HCT116 (cell line): ENCODE measurements at regions not wholly inside any gene's neighbourhood (a gene's known extent, or its start where the extent isn't known, plus 50 kb on each side); places are given as distances from the start of the nearest gene placed in this dataset.

Experiments
- EGR1 ChIP-seq: IDR thresholded peaks from 2 replicates; pipeline ENCODE4 v1.6.1; 2012; ENCODE audit warnings: low read depth
- EZH2 ChIP-seq: fragments of 200-600 bp; sonication (generic); IDR thresholded peaks from 2 replicates; pipeline ENCODE4 v1.6.1; 2017; ENCODE audit warnings: antibody characterized with exemption, mixed run types
- EZH2phosphoT487 ChIP-seq: fragments of 200-600 bp; IDR thresholded peaks from 2 replicates; pipeline ENCODE4 v1.6.1; 2018; ENCODE audit warnings: antibody characterized with exemption, borderline replicate concordance
- JUND ChIP-seq: IDR thresholded peaks from 2 replicates; pipeline ENCODE4 v1.6.1; 2012
- MAX ChIP-seq: IDR thresholded peaks from 2 replicates; pipeline ENCODE4 v1.6.1; 2012
- POLR2A ChIP-seq: IDR thresholded peaks from 2 replicates; pipeline ENCODE4 v1.7.0; 2011; ENCODE audit warnings: borderline replicate concordance; ENCODE audit not compliant: insufficient read depth, insufficient read length; ENCODE audit errors: extremely low read depth
- POLR2AphosphoS5 ChIP-seq: IDR thresholded peaks from 2 replicates; pipeline ENCODE4 v1.6.1; 2011; ENCODE audit warnings: mild to moderate bottlenecking, low read depth, low read length, moderate library complexity
- SIN3A ChIP-seq: IDR thresholded peaks from 2 replicates; pipeline ENCODE4 v1.6.1; 2012; ENCODE audit warnings: low read depth
- TCF7L2 ChIP-seq: IDR thresholded peaks from 2 replicates; pipeline ENCODE4 v1.7.0; 2011; ENCODE audit warnings: borderline replicate concordance, inconsistent platforms; ENCODE audit not compliant: insufficient read depth, insufficient read length; ENCODE audit errors: extremely low read depth
- YY1 ChIP-seq: IDR thresholded peaks from 2 replicates; pipeline ENCODE4 v1.6.1; 2011; ENCODE audit warnings: low read length, low read depth, moderate library complexity, mild to moderate bottlenecking; ENCODE audit not compliant: insufficient replicate concordance; ENCODE audit errors: extremely low read depth
- ZNF274 ChIP-seq: fragments of 200-500 bp; sonication (Bioruptor generic); IDR thresholded peaks from 2 replicates; pipeline ENCODE4 v1.6.1; 2014; ENCODE audit warnings: mild to moderate bottlenecking, low read depth, low read length, inconsistent platforms
- TF ChIP-seq, protein P1 (sequence below), 3 experiments: fragments of 200-600 bp in 1 of 3; sonication (generic) in 1 of 3; IDR thresholded peaks in 2 of 3; conservative IDR thresholded peaks in 1 of 3; 2 replicates each; pipeline ENCODE4 v1.5.1; 2012 to 2017; ENCODE audit warnings: low read depth in 2 of 3, low read length in 2 of 3, antibody characterized with exemption in 1 of 3, borderline replicate concordance in 1 of 3, control low read depth in 1 of 3, mild to moderate bottlenecking in 1 of 3, mixed read lengths in 1 of 3, mixed run types in 1 of 3, moderate library complexity in 1 of 3; ENCODE audit not compliant: insufficient read depth in 1 of 3
- TF ChIP-seq, protein P2 (sequence below): IDR thresholded peaks from 2 replicates; pipeline ENCODE4 v1.6.1; 2012; ENCODE audit warnings: low read depth

DNA sequence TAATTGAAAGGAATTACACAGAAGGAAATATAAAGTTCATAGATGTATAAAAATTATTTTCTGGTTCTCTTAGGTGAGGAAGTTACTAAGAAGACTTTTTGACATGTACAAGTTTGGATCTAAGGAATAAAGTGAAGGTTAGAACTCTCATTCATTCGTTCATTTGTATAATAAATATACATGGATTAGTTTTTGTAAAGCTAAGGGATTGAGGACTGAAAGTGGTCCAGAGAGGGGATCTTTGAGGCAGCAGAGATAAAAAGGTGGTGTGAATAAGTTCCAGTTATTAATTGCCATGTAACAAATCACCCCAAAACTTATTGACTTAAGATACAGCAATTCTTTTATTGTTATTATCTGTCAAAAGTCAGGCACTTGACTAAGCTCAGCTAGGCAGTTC is 110.1 kb upstream of the CELF4 start:
- TF ChIP-seq, protein P1, sequence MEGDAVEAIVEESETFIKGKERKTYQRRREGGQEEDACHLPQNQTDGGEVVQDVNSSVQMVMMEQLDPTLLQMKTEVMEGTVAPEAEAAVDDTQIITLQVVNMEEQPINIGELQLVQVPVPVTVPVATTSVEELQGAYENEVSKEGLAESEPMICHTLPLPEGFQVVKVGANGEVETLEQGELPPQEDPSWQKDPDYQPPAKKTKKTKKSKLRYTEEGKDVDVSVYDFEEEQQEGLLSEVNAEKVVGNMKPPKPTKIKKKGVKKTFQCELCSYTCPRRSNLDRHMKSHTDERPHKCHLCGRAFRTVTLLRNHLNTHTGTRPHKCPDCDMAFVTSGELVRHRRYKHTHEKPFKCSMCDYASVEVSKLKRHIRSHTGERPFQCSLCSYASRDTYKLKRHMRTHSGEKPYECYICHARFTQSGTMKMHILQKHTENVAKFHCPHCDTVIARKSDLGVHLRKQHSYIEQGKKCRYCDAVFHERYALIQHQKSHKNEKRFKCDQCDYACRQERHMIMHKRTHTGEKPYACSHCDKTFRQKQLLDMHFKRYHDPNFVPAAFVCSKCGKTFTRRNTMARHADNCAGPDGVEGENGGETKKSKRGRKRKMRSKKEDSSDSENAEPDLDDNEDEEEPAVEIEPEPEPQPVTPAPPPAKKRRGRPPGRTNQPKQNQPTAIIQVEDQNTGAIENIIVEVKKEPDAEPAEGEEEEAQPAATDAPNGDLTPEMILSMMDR (IDR thresholded peaks at IDR 0.05 in 2 of 3, conservative IDR thresholded peaks at IDR 0.05 in 1 of 3; ENCODE audit: borderline replicate concordance in 1 of 3, insufficient read depth in 1 of 3, low read depth in 2 of 3, low read length in 2 of 3) = no peak
- TF ChIP-seq SIN3A = no peak
- TF ChIP-seq JUND = no peak
- no peak for TF ChIP-seq MAX
- TF ChIP-seq YY1 = no peak
- TF ChIP-seq EZH2phosphoT487 = no peak
- TF ChIP-seq TCF7L2 = no peak
- no peak for TF ChIP-seq EZH2
- TF ChIP-seq, protein P2, sequence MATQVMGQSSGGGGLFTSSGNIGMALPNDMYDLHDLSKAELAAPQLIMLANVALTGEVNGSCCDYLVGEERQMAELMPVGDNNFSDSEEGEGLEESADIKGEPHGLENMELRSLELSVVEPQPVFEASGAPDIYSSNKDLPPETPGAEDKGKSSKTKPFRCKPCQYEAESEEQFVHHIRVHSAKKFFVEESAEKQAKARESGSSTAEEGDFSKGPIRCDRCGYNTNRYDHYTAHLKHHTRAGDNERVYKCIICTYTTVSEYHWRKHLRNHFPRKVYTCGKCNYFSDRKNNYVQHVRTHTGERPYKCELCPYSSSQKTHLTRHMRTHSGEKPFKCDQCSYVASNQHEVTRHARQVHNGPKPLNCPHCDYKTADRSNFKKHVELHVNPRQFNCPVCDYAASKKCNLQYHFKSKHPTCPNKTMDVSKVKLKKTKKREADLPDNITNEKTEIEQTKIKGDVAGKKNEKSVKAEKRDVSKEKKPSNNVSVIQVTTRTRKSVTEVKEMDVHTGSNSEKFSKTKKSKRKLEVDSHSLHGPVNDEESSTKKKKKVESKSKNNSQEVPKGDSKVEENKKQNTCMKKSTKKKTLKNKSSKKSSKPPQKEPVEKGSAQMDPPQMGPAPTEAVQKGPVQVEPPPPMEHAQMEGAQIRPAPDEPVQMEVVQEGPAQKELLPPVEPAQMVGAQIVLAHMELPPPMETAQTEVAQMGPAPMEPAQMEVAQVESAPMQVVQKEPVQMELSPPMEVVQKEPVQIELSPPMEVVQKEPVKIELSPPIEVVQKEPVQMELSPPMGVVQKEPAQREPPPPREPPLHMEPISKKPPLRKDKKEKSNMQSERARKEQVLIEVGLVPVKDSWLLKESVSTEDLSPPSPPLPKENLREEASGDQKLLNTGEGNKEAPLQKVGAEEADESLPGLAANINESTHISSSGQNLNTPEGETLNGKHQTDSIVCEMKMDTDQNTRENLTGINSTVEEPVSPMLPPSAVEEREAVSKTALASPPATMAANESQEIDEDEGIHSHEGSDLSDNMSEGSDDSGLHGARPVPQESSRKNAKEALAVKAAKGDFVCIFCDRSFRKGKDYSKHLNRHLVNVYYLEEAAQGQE = no peak
- no peak for TF ChIP-seq EGR1
- TF ChIP-seq ZNF274 = no peak
- no peak for TF ChIP-seq POLR2A
- TF ChIP-seq POLR2AphosphoS5 = no peak
